Smooth muscle cell (in vitro differentiated cells): ENCODE measurements at regions not wholly inside any gene's neighbourhood (a gene's known extent, or its start where the extent isn't known, plus 50 kb on each side); places are given as distances from the start of the nearest gene placed in this dataset. TPM values are rescaled to one million over a fixed set of nuclear protein-coding genes. Genes with fewer than 3 reads are reported as not detected.

Experiments used
- DNase-seq: peaks from one replicate; lab custom pipeline; 2025; ENCODE audit not compliant: unreplicated experiment; lab: John Stamatoyannopoulos, UW
- H2AFZ ChIP-seq: fragments of 200-600 bp; sonication (generic); 2 replicates; pipeline ENCODE4 v1.6.0; 2016; ENCODE audit warnings: antibody characterized with exemption, low read depth, mild to moderate bottlenecking
- H3F3A ChIP-seq: fragments of 200-600 bp; sonication (generic); 2 replicates; pipeline ENCODE4 v1.6.0; 2017; ENCODE audit warnings: antibody characterized with exemption, low read depth
- H3K27ac ChIP-seq: fragments of 200-600 bp; sonication (generic); 2 replicates; pipeline ENCODE4 v1.5.1; 2016; ENCODE audit warnings: low read depth, mild to moderate bottlenecking
- H3K27me3 ChIP-seq: fragments of 200-600 bp; sonication (generic); 2 replicates; pipeline ENCODE4 v1.6.1; 2016; ENCODE audit warnings: low read depth, mild to moderate bottlenecking
- H3K36me3 ChIP-seq: fragments of 200-600 bp; sonication (generic); 2 replicates; pipeline ENCODE4 v1.5.1; 2016; ENCODE audit warnings: low read depth
- H3K4me1 ChIP-seq: fragments of 200-600 bp; sonication (generic); 2 replicates; pipeline ENCODE4 v1.5.1; 2016; ENCODE audit warnings: low read depth
- H3K4me2 ChIP-seq: fragments of 200-600 bp; sonication (generic); 2 replicates; pipeline ENCODE4 v1.6.0; 2016; ENCODE audit warnings: mild to moderate bottlenecking
- H3K4me3 ChIP-seq: fragments of 200-600 bp; sonication (generic); 2 replicates; pipeline ENCODE4 v1.5.1; 2016; ENCODE audit warnings: mild to moderate bottlenecking
- H3K79me2 ChIP-seq: fragments of 200-600 bp; sonication (generic); 2 replicates; pipeline ENCODE4 v1.6.0; 2016; ENCODE audit warnings: low read depth, mild to moderate bottlenecking
- H3K9ac ChIP-seq: fragments of 200-600 bp; sonication (generic); 2 replicates; pipeline ENCODE4 v1.6.0; 2016; ENCODE audit warnings: low read depth
- H3K9me3 ChIP-seq: fragments of 200-600 bp; sonication (generic); replicated peaks from 2 replicates; pipeline ENCODE4 v1.5.1; 2016; ENCODE audit warnings: low read depth
- H4K20me1 ChIP-seq: fragments of 200-600 bp; sonication (generic); 2 replicates; pipeline ENCODE4 v1.6.0; 2016; ENCODE audit warnings: low read depth
- CTCF ChIP-seq: fragments of 200-600 bp; sonication (generic); IDR thresholded peaks from 2 replicates; pipeline ENCODE4 v1.5.1; 2017; ENCODE audit warnings: borderline replicate concordance, mild to moderate bottlenecking, antibody characterized with exemption; ENCODE audit not compliant: insufficient read depth, poor library complexity, severe bottlenecking
- whole genome bisulfite sequencing: methylation state at CpG from one replicate; pipeline ENCODE4 v1.1.7; 2016; ENCODE audit warnings: low lambda C conversion rate; 5-methylcytosine and 5-hydroxymethylcytosine counted together
- small RNA-seq: library from RNA; depleted of rRNA; stranded (forward); fragments of <200 nt; gene quantifications from one replicate; pipeline ENCODE3, GENCODE V24; 2014

- H4K20me1 ChIP-seq = no peaks in the 10 kb centered on the region
- no peaks in the 10 kb centered on the region for H3K36me3 ChIP-seq
- H3K79me2 ChIP-seq = no peaks in the 10 kb centered on the region
- no peak overlapping the region for H3K27ac ChIP-seq
- no peaks in the 10 kb centered on the region for H3K9me3 ChIP-seq
- no peak overlapping the region for H3K9ac ChIP-seq
- no peak overlapping the region for H3K4me3 ChIP-seq
- TF ChIP-seq CTCF = no peak
- H3K27me3 ChIP-seq = no peaks in the 10 kb centered on the region
- DNase-seq = no peak
- H3K4me2 ChIP-seq = no peak overlapping the region
- no peaks in the 10 kb centered on the region for H3F3A ChIP-seq
- H3K4me1 ChIP-seq = no peaks in the 10 kb centered on the region
- H2AFZ ChIP-seq = no peak overlapping the region
These were observed 55.5 kb upstream of the ATXN7L3B start for GRCh38 chr12:74482115-74482514.

GRCh38 chr12:74483057-74483456, 54.6 kb upstream of the ATXN7L3B start:
- H3K9ac ChIP-seq = no peak overlapping the region
- H3K27ac ChIP-seq = no peak overlapping the region
- H2AFZ ChIP-seq = no peak overlapping the region
- H3K79me2 ChIP-seq = no peaks in the 10 kb centered on the region
- no peak for DNase-seq
- no peaks in the 10 kb centered on the region for H3K9me3 ChIP-seq
- no peaks in the 10 kb centered on the region for H3K36me3 ChIP-seq
- H3F3A ChIP-seq = no peaks in the 10 kb centered on the region
- no peak overlapping the region for H3K4me2 ChIP-seq
- no peaks in the 10 kb centered on the region for H4K20me1 ChIP-seq
- H3K4me3 ChIP-seq = no peak overlapping the region
- 60% methylated on average over 3 of the region's 3 CpGs for WGBS
- no peak for TF ChIP-seq CTCF
- no peaks in the 10 kb centered on the region for H3K4me1 ChIP-seq
- H3K27me3 ChIP-seq = no peaks in the 10 kb centered on the region

Small RNAs in the stretch of these regions (small RNA-seq; reads per million reads assigned to genes)
- gene AC090502.2 (not detected), gene RF00096 (not detected), gene RNU6-1012P (not detected)
